ENCODE measurements at regions not wholly inside any gene's neighbourhood (a gene's known extent, or its start where the extent isn't known, plus 50 kb on each side); places are given as distances from the start of the nearest gene placed in this dataset.

GRCh38 chr14:50040401-50040775 lies 76.0 kb downstream of the VCPKMT start:
- no peaks in the 10 kb centered on the region for H3K9me3 Mint-ChIP-seq (ENCODE audit: insufficient read depth)
- intact Hi-C loops (cut with micrococcal nuclease) = loop anchor here (1.0 kb wide), 1 partner anchor 32 kb away; no protein-coding TSS in a partner anchor
- ATAC-seq (ENCODE audit: low read depth) (peak; percentile 67), DNase-seq (peak; percentile 64)
- CTCF ChIA-PET = interaction anchor here (1.1 to 3.1 kb wide), 4 partner anchors 37 to 179 kb away, joined by 3 to 14 read pairs (median 5); no protein-coding TSS in a partner anchor
- Histone ChIP-seq H3K36me3 (replicated peaks in 1 of 2; ENCODE audit: control extremely low read depth in 1 of 2, control insufficient read depth in 1 of 2, extremely low read depth in 1 of 2, insufficient read depth in 2 of 2, low read length in 1 of 2) (peaks cover 0 to 23% of the 10 kb centered on the region in 2 experiments), H3K4me2 (replicated peaks; ENCODE audit: low read depth, low read length, poor library complexity, severe bottlenecking) (peak overlapping the region; percentile 52), H3K79me2 (ENCODE audit: control insufficient read depth, insufficient read depth, low read length) (peaks cover 31% of the 10 kb centered on the region), H3K4me1 (ENCODE audit: control insufficient read depth in 2 of 2, insufficient read depth in 2 of 2, low read length in 2 of 2) (peaks cover 53 to 56% of the 10 kb centered on the region in 2 donors), H2AFZ (ENCODE audit: insufficient read depth, low read depth, low read length, poor library complexity, severe bottlenecking) (peak overlapping the region; percentile 61), H3K4me3 (ENCODE audit: control extremely low read depth in 1 of 5, extremely low read depth in 1 of 5, insufficient read depth in 1 of 5, low read depth in 2 of 5, low read length in 4 of 5) (peak overlapping the region in 1 of 5 experiments; percentile 13), H3K27ac (ENCODE audit: low read length in 2 of 2) (peak overlapping the region; percentile 45 to 71), H3K9ac (ENCODE audit: low read length) (peak overlapping the region; percentile 20), H3K9me3 (ENCODE audit: control extremely low read depth in 1 of 3, control insufficient read depth in 2 of 3, insufficient read depth in 1 of 3, low read length in 2 of 3) (no peaks in the 10 kb centered on the region), H4K20me1 (ENCODE audit: control insufficient read depth, insufficient read depth, low read length, poor library complexity, severe bottlenecking) (no peaks in the 10 kb centered on the region), H3K27me3 (replicated peaks in 1 of 4; ENCODE audit: control extremely low read depth in 1 of 4, control insufficient read depth in 3 of 4, insufficient read depth in 4 of 4, low read length in 3 of 4) (no peaks in the 10 kb centered on the region)
- POLR2A ChIA-PET = interaction anchor here (0.5 to 1.6 kb wide), 3 partner anchors 22 to 63 kb away, joined by 5 to 7 read pairs (median 6); no protein-coding TSS in a partner anchor
- H3K4me3 Mint-ChIP-seq = peak overlapping the region; percentile 83
- peak overlapping the region; percentile 97 for H3K27ac Mint-ChIP-seq
- H3K4me1 Mint-ChIP-seq = peaks cover 62% of the 10 kb centered on the region
- no peak for TF ChIP-seq CTCF (IDR thresholded peaks at IDR 0.05)
- no peak for TF ChIP-seq EZH2 (IDR thresholded peaks at IDR 0.05; ENCODE audit: borderline replicate concordance, insufficient read depth, low read depth, low read length, poor library complexity, severe bottlenecking)
- 13% methylated on average over 3 of the region's 4 CpGs for WGBS (ENCODE audit: insufficient coverage)
- no peaks in the 10 kb centered on the region for H3K27me3 Mint-ChIP-seq

GRCh38 chr14:50040895-50041465 lies 75.4 kb downstream of the VCPKMT start:
- DNase-seq = no peak
- peaks cover under 1 to 27% of the 10 kb centered on the region in 2 experiments for H3K36me3 ChIP-seq (replicated peaks in 1 of 2; ENCODE audit: control extremely low read depth in 1 of 2, control insufficient read depth in 1 of 2, extremely low read depth in 1 of 2, insufficient read depth in 2 of 2, low read length in 1 of 2)
- ATAC-seq (ENCODE audit: low read depth) = no peak
- Mint-ChIP-seq H3K27ac (peak overlapping the region; percentile 97), H3K9me3 (ENCODE audit: insufficient read depth) (no peaks in the 10 kb centered on the region), H3K4me3 (peak overlapping the region; percentile 83), H3K4me1 (peaks cover 68% of the 10 kb centered on the region), H3K27me3 (no peaks in the 10 kb centered on the region)
- intact Hi-C loops (cut with micrococcal nuclease) = loop anchor here (1.0 kb wide), 1 partner anchor 33 kb away; no protein-coding TSS in a partner anchor
- ChIA-PET POLR2A (interaction anchor here (0.5 to 1.6 kb wide), 4 partner anchors 21 to 79 kb away, joined by 3 to 7 read pairs (median 6); no protein-coding TSS in a partner anchor), CTCF (interaction anchor here (1.3 to 3.1 kb wide), 5 partner anchors 21 to 179 kb away, joined by 3 to 14 read pairs (median 4); no protein-coding TSS in a partner anchor)
- no peaks in the 10 kb centered on the region for H3K9me3 ChIP-seq (ENCODE audit: control extremely low read depth in 1 of 3, control insufficient read depth in 2 of 3, insufficient read depth in 1 of 3, low read length in 2 of 3)
- peak overlapping the region; percentile 45 to 71 for H3K27ac ChIP-seq (ENCODE audit: low read length in 2 of 2)
- H4K20me1 ChIP-seq (ENCODE audit: control insufficient read depth, insufficient read depth, low read length, poor library complexity, severe bottlenecking) = no peaks in the 10 kb centered on the region
- H3K4me3 ChIP-seq (ENCODE audit: control extremely low read depth in 1 of 5, extremely low read depth in 1 of 5, insufficient read depth in 1 of 5, low read depth in 2 of 5, low read length in 4 of 5) = peak overlapping the region in 1 of 5 experiments; percentile 13
- no peaks in the 10 kb centered on the region for H3K27me3 ChIP-seq (replicated peaks in 1 of 4; ENCODE audit: control extremely low read depth in 1 of 4, control insufficient read depth in 3 of 4, insufficient read depth in 4 of 4, low read length in 3 of 4)
- 89% methylated on average over 6 of the region's 7 CpGs for WGBS (ENCODE audit: insufficient coverage)
- peaks cover 59 to 62% of the 10 kb centered on the region in 2 donors for H3K4me1 ChIP-seq (ENCODE audit: control insufficient read depth in 2 of 2, insufficient read depth in 2 of 2, low read length in 2 of 2)
- H3K4me2 ChIP-seq (replicated peaks; ENCODE audit: low read depth, low read length, poor library complexity, severe bottlenecking) = peak overlapping the region; percentile 52
- H2AFZ ChIP-seq (ENCODE audit: insufficient read depth, low read depth, low read length, poor library complexity, severe bottlenecking) = peak overlapping the region; percentile 61
- peak overlapping the region; percentile 20 for H3K9ac ChIP-seq (ENCODE audit: low read length)
- H3K79me2 ChIP-seq (ENCODE audit: control insufficient read depth, insufficient read depth, low read length) = peaks cover 31% of the 10 kb centered on the region
- no peak for TF ChIP-seq CTCF (IDR thresholded peaks at IDR 0.05)
- TF ChIP-seq EZH2 (IDR thresholded peaks at IDR 0.05; ENCODE audit: borderline replicate concordance, insufficient read depth, low read depth, low read length, poor library complexity, severe bottlenecking) = no peak
